Activated naive CD8-positive, alpha-beta T cell treated with anti-CD3 and anti-CD28 coated beads, Interleukin-2, amount 50 U/mL, for 16 hours (primary cell): ENCODE measurements at regions not wholly inside any gene's neighbourhood (a gene's known extent, or its start where the extent isn't known, plus 50 kb on each side); places are given as distances from the start of the nearest gene placed in this dataset.

ENCODE experiments used
- DNase-seq: peaks from one replicate; pipeline ENCODE4 v3.0.0-alpha.2; 2020; ENCODE audit warnings: low read depth, low spot score

GRCh38 chrX:39667736-39668482 is 429.8 kb downstream of the BCOR start:
- DNase-seq = no peak

GRCh38 chrX:39669668-39670067 is 428.1 kb downstream of the BCOR start:
- DNase-seq = no peak

GRCh38 chrX:39670281-39670680 is 427.5 kb downstream of the BCOR start:
- no peak for DNase-seq

- DNase-seq = no peak
These were observed 425.4 kb downstream of the BCOR start for GRCh38 chrX:39672405-39672804.

- no peak for DNase-seq
These were observed 423.1 kb downstream of the BCOR start for GRCh38 chrX:39674490-39675161.

GRCh38 chrX:39675162-39675553 is 422.6 kb downstream of the BCOR start:
- no peak for DNase-seq

GRCh38 chrX:39675619-39676018 is 422.1 kb downstream of the BCOR start:
- no peak for DNase-seq

- no peak for DNase-seq
These were observed 421.3 kb downstream of the BCOR start for GRCh38 chrX:39676434-39676833.

- DNase-seq = no peak
These were observed 420.2 kb downstream of the BCOR start for GRCh38 chrX:39677585-39677977.

- DNase-seq = no peak
These were observed 419.6 kb downstream of the BCOR start for GRCh38 chrX:39677978-39678791.

- no peak for DNase-seq
These were observed 418.8 kb downstream of the BCOR start for GRCh38 chrX:39678914-39679313.

GRCh38 chrX:39679497-39680157 is 418.1 kb downstream of the BCOR start:
- DNase-seq = no peak

GRCh38 chrX:39681885-39682284 is 415.9 kb downstream of the BCOR start:
- DNase-seq = no peak

- DNase-seq = no peak
These were observed 415.0 kb downstream of the BCOR start for GRCh38 chrX:39682778-39683177.

- no peak for DNase-seq
These were observed 409.6 kb downstream of the BCOR start for GRCh38 chrX:39688219-39688575.

GRCh38 chrX:39688576-39689375 is 409.0 kb downstream of the BCOR start:
- no peak for DNase-seq

- no peak for DNase-seq
These were observed 408.2 kb downstream of the BCOR start for GRCh38 chrX:39689376-39690104.

- DNase-seq = no peak
These were observed 407.0 kb downstream of the BCOR start for GRCh38 chrX:39690541-39691415.

- DNase-seq = no peak
These were observed 406.0 kb downstream of the BCOR start for GRCh38 chrX:39691724-39692123.

- DNase-seq = no peak
These were observed 405.0 kb downstream of the BCOR start for GRCh38 chrX:39692796-39693195.
